ENCODE measurements at regions not wholly inside any gene's neighbourhood (a gene's known extent, or its start where the extent isn't known, plus 50 kb on each side); places are given as distances from the start of the nearest gene placed in this dataset.

DNA sequence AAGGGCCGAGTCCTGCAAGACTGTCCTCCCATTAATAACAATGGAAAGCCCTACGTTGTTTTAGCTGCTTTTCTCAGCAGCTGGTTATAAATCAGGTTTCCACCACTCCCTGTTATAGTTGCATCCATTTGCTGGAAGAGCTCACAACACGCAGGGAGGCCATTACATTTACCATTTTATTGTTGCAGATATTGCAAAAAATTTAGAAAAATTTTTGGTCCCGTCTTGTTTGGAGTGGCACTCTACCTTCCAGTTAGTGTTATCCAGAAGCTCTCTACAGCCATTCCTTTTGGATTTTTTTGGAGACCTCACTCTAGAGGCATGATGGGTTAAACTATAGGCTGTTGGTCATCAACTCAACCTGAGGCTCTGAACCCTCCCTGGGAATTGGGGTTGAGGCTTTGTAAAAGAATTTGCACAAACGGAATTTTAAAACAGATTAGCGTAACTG, 1532.1 kb upstream of the TPTE start:
- ChIA-PET CTCF (interaction anchor here (1.1 kb wide), 1 partner anchor 9 kb away, joined by 3 read pairs; no protein-coding TSS in a partner anchor), POLR2A (no interaction called here)
- ATAC-seq: peak; percentile 4 to 43
- Histone ChIP-seq H3K27ac (no peak overlapping the region), H3K9me3 (no peaks in the 10 kb centered on the region), H3K4me2 (no peak overlapping the region), H3K4me1 (no peaks in the 10 kb centered on the region), H3K4me3 (peak overlapping the region; percentile 35)
- FAIRE-seq: no peak
- TF ChIP-seq EHF (CRISPR knock-in tag; IDR thresholded peaks at IDR 0.05): no peak
- TF ChIP-seq NFE2L2 (conservative IDR thresholded peaks at IDR 0.05; ENCODE audit: low read length): no peak
- no peak for TF ChIP-seq HES2 (IDR thresholded peaks at IDR 0.05)
- peak; percentile 89 for TF ChIP-seq TFCP2L1 (CRISPR knock-in tag; IDR thresholded peaks at IDR 0.05)
- DNase-seq (ENCODE audit: low read depth in 1 of 2, low spot score in 1 of 2): peak in 1 of 2 experiments; percentile 94
- 3% methylated on average over 6 of the region's 6 CpGs for WGBS (ENCODE audit: missing lambda C conversion rate)

DNA sequence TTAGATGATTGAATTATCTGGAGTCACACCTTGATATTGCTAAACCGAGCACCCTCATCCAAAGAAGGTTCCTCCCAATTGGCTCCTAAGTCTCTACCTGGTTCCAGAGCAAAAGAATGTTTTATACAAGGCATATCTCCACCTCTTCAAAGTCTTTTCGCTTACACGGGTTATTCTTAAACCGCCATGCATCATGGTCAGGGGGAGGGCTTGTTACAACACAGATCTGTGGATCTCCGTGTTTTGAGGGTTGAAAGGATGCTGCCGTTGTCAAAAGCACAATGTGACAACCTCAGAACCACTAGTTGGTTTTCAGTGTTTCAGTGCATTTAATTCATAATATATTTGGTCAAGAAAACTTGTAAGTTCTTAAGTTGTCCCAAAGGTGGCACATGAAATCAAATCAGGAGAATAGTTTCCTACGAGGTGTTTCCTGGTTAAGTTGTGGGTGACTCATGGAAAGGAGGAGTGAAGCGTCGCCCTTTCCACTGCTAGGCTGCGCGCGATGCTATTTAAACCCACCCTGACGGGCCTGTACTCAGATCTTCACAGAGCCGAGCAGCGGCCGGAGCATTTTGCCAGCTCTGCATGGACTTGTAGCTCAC, 1531.6 kb upstream of the TPTE start:
- H3K27ac ChIP-seq: no peak overlapping the region
- TF ChIP-seq BCL3 (IDR thresholded peaks at IDR 0.05) (0 out of 3 replicates have a peak, but pooled peaks have one; percentile 28), GATA3 (IDR thresholded peaks at IDR 0.05; ENCODE audit: borderline replicate concordance) (peak; percentile 43; the same call in 1 of the 2 replicates), CEBPB (IDR thresholded peaks at IDR 0.05) (peak in 1 of 2 experiments; percentile 19; a peak in 1 of 4 replicates), HOXA7 (CRISPR knock-in tag; IDR thresholded peaks at IDR 0.05) (no peak), EP300 (IDR thresholded peaks at IDR 0.05) (no peak), FOSL2 (IDR thresholded peaks at IDR 0.05) (peak; percentile 35; the same call in 1 of the 2 replicates), FOSL2 (CRISPR knock-in tag; IDR thresholded peaks at IDR 0.05) (peak; percentile 78)
- TF ChIP-seq, protein P1, sequence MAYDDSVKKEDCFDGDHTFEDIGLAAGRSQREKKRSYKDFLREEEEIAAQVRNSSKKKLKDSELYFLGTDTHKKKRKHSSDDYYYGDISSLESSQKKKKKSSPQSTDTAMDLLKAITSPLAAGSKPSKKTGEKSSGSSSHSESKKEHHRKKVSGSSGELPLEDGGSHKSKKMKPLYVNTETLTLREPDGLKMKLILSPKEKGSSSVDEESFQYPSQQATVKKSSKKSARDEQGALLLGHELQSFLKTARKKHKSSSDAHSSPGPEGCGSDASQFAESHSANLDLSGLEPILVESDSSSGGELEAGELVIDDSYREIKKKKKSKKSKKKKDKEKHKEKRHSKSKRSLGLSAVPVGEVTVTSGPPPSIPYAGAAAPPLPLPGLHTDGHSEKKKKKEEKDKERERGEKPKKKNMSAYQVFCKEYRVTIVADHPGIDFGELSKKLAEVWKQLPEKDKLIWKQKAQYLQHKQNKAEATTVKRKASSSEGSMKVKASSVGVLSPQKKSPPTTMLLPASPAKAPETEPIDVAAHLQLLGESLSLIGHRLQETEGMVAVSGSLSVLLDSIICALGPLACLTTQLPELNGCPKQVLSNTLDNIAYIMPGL (CRISPR knock-in tag; IDR thresholded peaks at IDR 0.05; ENCODE audit: borderline replicate concordance): no peak
- TF ChIP-seq, protein P2, sequence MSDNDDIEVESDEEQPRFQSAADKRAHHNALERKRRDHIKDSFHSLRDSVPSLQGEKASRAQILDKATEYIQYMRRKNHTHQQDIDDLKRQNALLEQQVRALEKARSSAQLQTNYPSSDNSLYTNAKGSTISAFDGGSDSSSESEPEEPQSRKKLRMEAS (IDR thresholded peaks at IDR 0.05): peak; percentile 28
- peak; percentile 5 to 43 for ATAC-seq
- WGBS (ENCODE audit: missing lambda C conversion rate): 9% methylated on average over 16 of the region's 16 CpGs
- H3K4me3 ChIP-seq: peak overlapping the region; percentile 6; the same call in 1 of the 3 replicates
- no peaks in the 10 kb centered on the region for H3K4me1 ChIP-seq
- H3K9me3 ChIP-seq: no peaks in the 10 kb centered on the region
- no peak overlapping the region for H3K4me2 ChIP-seq
- no peak for FAIRE-seq
- POLR2A ChIA-PET: no interaction called here
- CTCF ChIA-PET: interaction anchor here (1.1 kb wide), 1 partner anchor 8 kb away, joined by 3 read pairs; no protein-coding TSS in a partner anchor
- DNase-seq (ENCODE audit: low read depth in 1 of 2, low spot score in 1 of 2): peak in 1 of 2 experiments; percentile 96

DNA sequence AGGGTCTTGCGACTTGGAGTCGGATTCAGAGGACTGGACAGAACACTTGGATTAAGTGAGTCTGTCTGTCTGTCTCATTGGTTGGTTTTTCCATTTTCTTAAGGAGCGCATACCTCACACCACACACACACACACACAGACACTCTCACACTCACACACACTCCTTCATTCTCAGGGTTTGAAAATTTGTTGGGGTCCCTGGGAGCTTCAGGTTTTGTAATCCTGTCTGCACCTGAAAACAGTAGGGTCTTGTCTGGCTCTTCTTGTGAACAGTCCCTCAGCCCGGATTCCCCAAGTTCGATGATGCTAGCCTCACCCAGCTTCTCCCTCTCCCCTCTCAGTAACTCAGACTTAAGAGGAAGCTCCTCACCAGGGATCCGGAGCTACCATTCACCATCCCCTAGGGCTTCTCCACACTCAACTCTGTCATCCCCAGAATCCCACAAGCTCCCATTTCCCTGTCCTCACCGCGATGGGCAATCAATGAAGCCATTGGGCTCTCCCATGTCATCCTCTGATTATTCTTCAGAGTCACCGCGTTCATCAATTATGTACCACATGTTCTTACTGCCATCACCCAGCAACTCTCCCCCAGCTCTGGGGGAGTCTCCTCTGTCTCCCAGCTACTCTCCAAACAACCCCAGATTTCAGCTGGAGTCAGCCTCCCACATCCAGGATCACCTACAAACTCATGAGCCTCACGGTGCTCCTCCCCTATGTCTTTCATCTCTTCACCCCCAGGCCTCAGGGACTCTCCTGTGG, 1530.9 kb upstream of the TPTE start:
- FAIRE-seq: no peak
- no peaks in the 10 kb centered on the region for H3K9me3 ChIP-seq

More for the DNA sequence above, 1530.9 kb upstream of the TPTE start:
- 5% methylated on average over 11 of the region's 11 CpGs for WGBS (ENCODE audit: missing lambda C conversion rate)
- no peak for TF ChIP-seq GATA3 (IDR thresholded peaks at IDR 0.05; ENCODE audit: borderline replicate concordance)
- TF ChIP-seq, protein P2 (IDR thresholded peaks at IDR 0.05): peak; percentile 23; the same call in 1 of the 2 replicates
- Histone ChIP-seq H3K27ac (no peak overlapping the region), H3K4me2 (no peak overlapping the region), H3K4me1 (no peaks in the 10 kb centered on the region), H3K4me3 (peak overlapping the region; percentile 6; the same call in 1 of the 3 replicates)
- DNase-seq (ENCODE audit: low read depth in 1 of 2, low spot score in 1 of 2) (no peak), ATAC-seq (no peak; a peak in 2 of 6 replicates)
- CTCF ChIA-PET: no interaction called here
- POLR2A ChIA-PET: no interaction called here

All from A549 (cell line).